VCaP (cell line): ENCODE measurements at regions not wholly inside any gene's neighbourhood (a gene's known extent, or its start where the extent isn't known, plus 50 kb on each side); places are given as distances from the start of the nearest gene placed in this dataset.

Experiments
- H3K27ac ChIP-seq: fragments of 450-650 bp; 2 replicates; pipeline ENCODE4 v1.5.1; 2017
- CTCF ChIP-seq: fragments of 450-650 bp; conservative IDR thresholded peaks from 2 replicates; pipeline ENCODE4 v1.5.1; 2017; ENCODE audit warnings: mild to moderate bottlenecking, moderate library complexity

GRCh38 chr10:2246747-2247146 lies 509.4 kb upstream of the ADARB2 start:
- no peak for TF ChIP-seq CTCF
- H3K27ac ChIP-seq: no peak overlapping the region

DNA sequence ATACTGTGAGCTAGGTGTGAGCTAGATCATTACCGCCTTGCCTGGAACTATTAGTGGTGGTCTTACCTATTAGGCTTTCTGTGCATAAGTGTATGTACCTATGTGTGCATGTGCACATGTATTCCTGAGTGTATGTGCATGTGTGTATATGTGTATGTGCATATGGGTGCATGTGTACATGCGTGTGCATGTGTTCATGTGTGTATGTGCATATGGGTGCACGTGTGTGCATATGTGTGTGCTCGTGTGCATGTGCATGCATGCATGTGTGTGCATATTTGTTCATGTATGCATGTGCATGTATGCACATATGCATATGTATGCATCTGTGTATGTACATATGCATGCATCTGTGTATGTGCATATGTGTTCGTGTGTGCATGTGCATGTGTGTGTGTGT lies 508.3 kb upstream of the ADARB2 start:
- no peak overlapping the region for H3K27ac ChIP-seq
- TF ChIP-seq CTCF: no peak

DNA sequence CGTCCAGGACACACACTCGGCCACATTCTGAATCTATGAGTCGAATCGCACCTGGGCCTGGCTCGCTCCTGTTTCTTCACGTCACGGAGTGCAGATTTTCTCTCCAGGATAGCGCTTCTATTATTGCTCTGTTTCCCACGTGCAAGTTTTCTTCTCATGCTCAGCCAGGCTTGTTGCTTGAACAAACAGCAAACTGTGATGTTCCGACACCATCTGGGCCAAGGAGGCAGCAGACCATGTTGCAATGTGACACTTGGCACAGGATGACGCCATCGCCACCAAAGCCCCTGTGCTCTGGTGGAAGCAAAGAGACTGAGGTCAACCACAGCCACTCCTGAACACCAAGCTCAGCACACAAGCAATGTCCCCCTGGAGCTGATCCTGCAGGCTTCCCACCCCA lies 507.1 kb upstream of the ADARB2 start:
- no peak overlapping the region for H3K27ac ChIP-seq
- TF ChIP-seq CTCF: no peak

DNA sequence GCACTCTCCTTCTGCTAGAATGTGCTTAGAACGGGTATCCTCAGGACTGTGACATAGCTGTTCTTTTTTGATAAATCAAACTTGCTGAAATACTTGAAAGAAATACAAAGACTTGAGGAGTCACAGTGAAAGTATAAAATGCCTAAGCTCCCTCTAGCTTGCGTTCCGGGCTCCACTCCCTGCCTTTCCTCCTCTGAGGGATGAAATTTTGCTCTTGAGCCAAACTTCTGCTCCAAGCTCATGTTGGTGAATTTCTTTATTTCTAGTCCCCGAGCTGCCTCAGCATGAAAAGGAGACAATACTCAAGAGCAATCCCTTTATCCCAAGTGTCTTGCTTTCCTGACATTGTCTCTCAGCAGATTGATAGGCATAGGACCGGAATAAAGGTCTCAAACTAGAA lies 499.6 kb upstream of the ADARB2 start:
- no peak overlapping the region for H3K27ac ChIP-seq
- no peak for TF ChIP-seq CTCF

DNA sequence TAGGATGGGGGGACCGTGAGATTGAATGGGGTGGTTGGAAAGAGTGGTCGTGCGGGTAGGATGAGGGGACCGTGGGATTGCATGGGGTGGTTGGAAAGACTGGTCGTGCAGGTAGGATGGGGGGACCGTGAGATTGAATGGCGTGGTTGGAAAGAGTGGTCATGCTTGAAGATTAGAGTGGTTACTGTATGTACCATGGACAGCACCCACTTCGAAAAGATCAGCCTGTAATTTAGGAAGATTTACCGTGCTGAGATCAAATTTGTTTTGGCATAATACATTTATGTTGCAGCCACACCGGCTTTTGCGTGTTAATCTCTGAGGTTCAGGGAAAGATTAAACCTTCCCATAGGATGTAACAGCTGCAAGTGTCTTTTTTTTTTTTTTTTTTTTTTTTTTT lies 495.2 kb upstream of the ADARB2 start:
- H3K27ac ChIP-seq: no peak overlapping the region
- no peak for TF ChIP-seq CTCF

DNA sequence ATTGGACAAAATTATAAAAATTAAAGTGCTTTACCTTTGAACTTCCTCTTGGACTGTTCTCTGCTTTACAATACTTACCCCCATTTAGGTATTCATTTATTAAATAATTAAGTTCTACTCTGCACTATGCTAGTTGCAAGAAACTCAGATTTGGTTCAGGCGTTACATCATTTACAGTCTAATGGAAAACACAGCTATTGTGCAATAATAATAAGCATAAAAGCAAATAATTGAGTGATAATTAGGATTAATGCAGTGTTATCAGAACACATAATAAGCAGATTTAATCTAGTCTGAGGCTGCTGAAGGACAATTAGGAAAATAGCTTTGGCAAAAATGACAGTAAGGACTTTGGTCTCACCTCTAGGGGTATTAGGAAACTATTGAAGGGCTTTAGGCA lies 493.2 kb upstream of the ADARB2 start:
- no peak overlapping the region for H3K27ac ChIP-seq
- TF ChIP-seq CTCF: no peak

GRCh38 chr10:2228320-2228901 lies 491.1 kb upstream of the ADARB2 start:
- H3K27ac ChIP-seq: no peak overlapping the region
- TF ChIP-seq CTCF: no peak

DNA sequence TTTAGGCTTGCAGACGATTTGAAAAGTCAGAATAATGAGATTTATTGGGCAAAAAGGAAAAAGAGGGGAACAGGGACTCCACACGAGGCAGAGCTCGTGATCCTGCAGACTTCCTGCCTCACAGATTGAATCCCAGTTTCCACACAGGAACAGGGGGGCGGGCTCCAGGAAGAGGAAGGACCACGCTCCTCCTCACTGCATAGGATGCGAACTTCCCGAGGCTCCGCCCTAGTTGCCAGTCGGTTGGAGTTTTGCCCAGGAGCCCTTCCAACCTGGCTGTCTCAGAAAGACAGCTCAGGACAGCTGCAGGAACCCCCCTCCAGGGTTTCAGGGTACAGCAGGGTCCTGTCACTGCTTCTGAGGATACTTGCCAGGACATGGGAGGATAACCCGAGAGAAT lies 488.3 kb upstream of the ADARB2 start:
- no peak for TF ChIP-seq CTCF
- no peak overlapping the region for H3K27ac ChIP-seq
